ENCODE measurements at regions not wholly inside any gene's neighbourhood (a gene's known extent, or its start where the extent isn't known, plus 50 kb on each side); places are given as distances from the start of the nearest gene placed in this dataset.

- DNase-seq (ENCODE audit: low read depth, low spot score), result no peak
- in situ Hi-C loops (cut with HindIII; ENCODE audit: low sequenced_read_pairs), result no loop called here
- no peak for TF ChIP-seq CTCF (IDR thresholded peaks at IDR 0.05; ENCODE audit: low read depth, low read length)
- H3K4me3 ChIP-seq (ENCODE audit: low read depth, low read length), result no peak overlapping the region
These were observed 815.5 kb downstream of the KCNJ18 start for GRCh38 chr17:22507823-22508222.

GRCh38 chr17:22510504-22510903 lies 818.2 kb downstream of the KCNJ18 start:
- TF ChIP-seq CTCF (IDR thresholded peaks at IDR 0.05; ENCODE audit: low read depth, low read length), result no peak
- in situ Hi-C loops (cut with HindIII; ENCODE audit: low sequenced_read_pairs), result no loop called here
- H3K4me3 ChIP-seq (ENCODE audit: low read depth, low read length), result no peak overlapping the region
- DNase-seq (ENCODE audit: low read depth, low spot score), result no peak

- DNase-seq (ENCODE audit: low read depth, low spot score), result no peak
- no peak overlapping the region for H3K4me3 ChIP-seq (ENCODE audit: low read depth, low read length)
- TF ChIP-seq CTCF (IDR thresholded peaks at IDR 0.05; ENCODE audit: low read depth, low read length), result no peak
- in situ Hi-C loops (cut with HindIII; ENCODE audit: low sequenced_read_pairs), result no loop called here
These were observed 819.1 kb downstream of the KCNJ18 start for GRCh38 chr17:22511431-22511830.

GRCh38 chr17:22512057-22512456 lies 819.7 kb downstream of the KCNJ18 start:
- H3K4me3 ChIP-seq (ENCODE audit: low read depth, low read length), result no peak overlapping the region
- no peak for TF ChIP-seq CTCF (IDR thresholded peaks at IDR 0.05; ENCODE audit: low read depth, low read length)
- in situ Hi-C loops (cut with HindIII; ENCODE audit: low sequenced_read_pairs), result no loop called here
- DNase-seq (ENCODE audit: low read depth, low spot score), result no peak

- no peak for TF ChIP-seq CTCF (IDR thresholded peaks at IDR 0.05; ENCODE audit: low read depth, low read length)
- DNase-seq (ENCODE audit: low read depth, low spot score), result no peak
- in situ Hi-C loops (cut with HindIII; ENCODE audit: low sequenced_read_pairs), result no loop called here
- H3K4me3 ChIP-seq (ENCODE audit: low read depth, low read length), result no peak overlapping the region
These were observed 820.2 kb downstream of the KCNJ18 start for GRCh38 chr17:22512506-22512905.

GRCh38 chr17:22512997-22513538 lies 820.7 kb downstream of the KCNJ18 start:
- no peak for TF ChIP-seq CTCF (IDR thresholded peaks at IDR 0.05; ENCODE audit: low read depth, low read length)
- in situ Hi-C loops (cut with HindIII; ENCODE audit: low sequenced_read_pairs), result no loop called here
- no peak for DNase-seq (ENCODE audit: low read depth, low spot score)
- no peak overlapping the region for H3K4me3 ChIP-seq (ENCODE audit: low read depth, low read length)

- no peak for DNase-seq (ENCODE audit: low read depth, low spot score)
- TF ChIP-seq CTCF (IDR thresholded peaks at IDR 0.05; ENCODE audit: low read depth, low read length), result no peak
- in situ Hi-C loops (cut with HindIII; ENCODE audit: low sequenced_read_pairs), result no loop called here
- H3K4me3 ChIP-seq (ENCODE audit: low read depth, low read length), result no peak overlapping the region
These were observed 822.0 kb downstream of the KCNJ18 start for GRCh38 chr17:22514315-22514714.

All from astrocyte of the spinal cord (primary cell).